Upper lobe of left lung (tissue), 4 donors: ENCODE measurements at regions not wholly inside any gene's neighbourhood (a gene's known extent, or its start where the extent isn't known, plus 50 kb on each side); places are given as distances from the start of the nearest gene placed in this dataset.
"Not testable (repeated sequence)": the region's sequence is repeated elsewhere in the genome, so short reads cannot be mapped to it uniquely, and the experiment has no call there.

Experiments
- EP300 ChIP-seq, 4 donors: sonication (generic); formaldehyde crosslinking; IDR thresholded peaks; one replicate each; pipeline ENCODE4 v1.5.1; 2017; ENCODE audit warnings: antibody characterized with exemption in 4 of 4, control low read depth in 2 of 4
- POLR2A ChIP-seq, 4 donors: fragments of 450-650 bp; IDR thresholded peaks; one replicate each; pipeline ENCODE4 v1.5.1; 2016 to 2017; ENCODE audit warnings: antibody characterized with exemption in 4 of 4, mild to moderate bottlenecking in 2 of 4
- POLR2AphosphoS5 ChIP-seq, 2 donors: sonication (generic); formaldehyde crosslinking; IDR thresholded peaks; one replicate each; pipeline ENCODE4 v1.5.1; 2017; ENCODE audit warnings: antibody characterized with exemption in 2 of 2
- TF ChIP-seq, protein P1 (sequence below), 6 experiments: fragments of 450-650 bp in 4 of 6; fragments of 200-600 bp in 2 of 6; sonication (generic) in 2 of 6; IDR thresholded peaks; one replicate each; pipeline ENCODE4 v1.5.1; 2016 to 2019; ENCODE audit warnings: antibody characterized with exemption in 6 of 6

DNA sequence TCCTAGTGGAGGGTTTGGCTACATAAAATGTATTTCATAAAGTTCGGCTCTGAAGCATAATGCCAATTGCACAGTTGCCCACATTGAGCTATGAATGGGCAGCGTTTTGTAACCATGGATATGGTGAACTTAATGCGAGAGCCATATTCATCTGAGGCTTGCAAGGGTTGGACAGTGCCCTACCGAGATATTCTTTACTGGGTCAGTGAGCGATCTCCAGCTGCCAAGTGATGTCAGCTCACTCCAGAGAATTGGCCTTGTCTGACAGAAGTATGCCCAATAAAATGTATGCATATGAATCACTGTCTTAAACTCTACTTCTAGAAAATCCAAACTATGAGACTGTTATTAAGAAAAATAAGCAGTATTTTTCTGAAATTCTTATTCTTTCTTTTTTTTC is 719.6 kb upstream of the CDH18 start:
- TF ChIP-seq, protein P1, sequence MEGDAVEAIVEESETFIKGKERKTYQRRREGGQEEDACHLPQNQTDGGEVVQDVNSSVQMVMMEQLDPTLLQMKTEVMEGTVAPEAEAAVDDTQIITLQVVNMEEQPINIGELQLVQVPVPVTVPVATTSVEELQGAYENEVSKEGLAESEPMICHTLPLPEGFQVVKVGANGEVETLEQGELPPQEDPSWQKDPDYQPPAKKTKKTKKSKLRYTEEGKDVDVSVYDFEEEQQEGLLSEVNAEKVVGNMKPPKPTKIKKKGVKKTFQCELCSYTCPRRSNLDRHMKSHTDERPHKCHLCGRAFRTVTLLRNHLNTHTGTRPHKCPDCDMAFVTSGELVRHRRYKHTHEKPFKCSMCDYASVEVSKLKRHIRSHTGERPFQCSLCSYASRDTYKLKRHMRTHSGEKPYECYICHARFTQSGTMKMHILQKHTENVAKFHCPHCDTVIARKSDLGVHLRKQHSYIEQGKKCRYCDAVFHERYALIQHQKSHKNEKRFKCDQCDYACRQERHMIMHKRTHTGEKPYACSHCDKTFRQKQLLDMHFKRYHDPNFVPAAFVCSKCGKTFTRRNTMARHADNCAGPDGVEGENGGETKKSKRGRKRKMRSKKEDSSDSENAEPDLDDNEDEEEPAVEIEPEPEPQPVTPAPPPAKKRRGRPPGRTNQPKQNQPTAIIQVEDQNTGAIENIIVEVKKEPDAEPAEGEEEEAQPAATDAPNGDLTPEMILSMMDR (IDR thresholded peaks at IDR 0.05), result not testable (repeated sequence)
- not testable (repeated sequence) for TF ChIP-seq POLR2AphosphoS5, POLR2A, EP300 (IDR thresholded peaks at IDR 0.05)
